Renal cortex interstitium (tissue), 11 donors: ENCODE measurements at regions not wholly inside any gene's neighbourhood (a gene's known extent, or its start where the extent isn't known, plus 50 kb on each side); places are given as distances from the start of the nearest gene placed in this dataset.

Source experiments
- DNase-seq, 11 donors: peaks; one replicate each; pipeline ENCODE4 v3.0.0-alpha.2; 2013; ENCODE audit warnings: low read depth in 9 of 11, low spot score in 4 of 11; ENCODE audit errors: extremely low read depth in 1 of 11

- DNase-seq, result no peak
Measured at GRCh38 chr19:31100206-31100590, 249.0 kb downstream of the TSHZ3 start.

- DNase-seq, result no peak
Measured at GRCh38 chr19:31099515-31100205, 249.6 kb downstream of the TSHZ3 start.

GRCh38 chr19:31098836-31099235 lies 250.4 kb downstream of the TSHZ3 start:
- no peak for DNase-seq

GRCh38 chr19:31096935-31097545 lies 252.2 kb downstream of the TSHZ3 start:
- peak in 1 of 11 donors; percentile 34 for DNase-seq

GRCh38 chr19:31096062-31096830 lies 253.0 kb downstream of the TSHZ3 start:
- no peak for DNase-seq

GRCh38 chr19:31095100-31095804 lies 254.0 kb downstream of the TSHZ3 start:
- no peak for DNase-seq

- DNase-seq, result no peak
Measured at GRCh38 chr19:31092274-31092673, 257.0 kb downstream of the TSHZ3 start.

GRCh38 chr19:31089681-31090080 lies 259.6 kb downstream of the TSHZ3 start:
- no peak for DNase-seq

GRCh38 chr19:31085125-31085524 lies 264.1 kb downstream of the TSHZ3 start:
- DNase-seq, result no peak

GRCh38 chr19:31083105-31083504 lies 266.1 kb downstream of the TSHZ3 start:
- DNase-seq, result no peak

GRCh38 chr19:31075146-31075655 lies 274.0 kb downstream of the TSHZ3 start:
- no peak for DNase-seq

GRCh38 chr19:31074199-31075125 lies 274.8 kb downstream of the TSHZ3 start:
- DNase-seq, result no peak

GRCh38 chr19:31073485-31074198 lies 275.6 kb downstream of the TSHZ3 start:
- DNase-seq, result no peak

- DNase-seq, result no peak
Measured at GRCh38 chr19:31072451-31072850, 276.8 kb downstream of the TSHZ3 start.

GRCh38 chr19:31071136-31071855 lies 277.9 kb downstream of the TSHZ3 start:
- peak in 2 of 11 donors; percentile 29 to 43 for DNase-seq

GRCh38 chr19:31070146-31071065 lies 278.8 kb downstream of the TSHZ3 start:
- DNase-seq, result no peak
